ENCODE measurements at regions not wholly inside any gene's neighbourhood (a gene's known extent, or its start where the extent isn't known, plus 50 kb on each side); places are given as distances from the start of the nearest gene placed in this dataset.

DNA sequence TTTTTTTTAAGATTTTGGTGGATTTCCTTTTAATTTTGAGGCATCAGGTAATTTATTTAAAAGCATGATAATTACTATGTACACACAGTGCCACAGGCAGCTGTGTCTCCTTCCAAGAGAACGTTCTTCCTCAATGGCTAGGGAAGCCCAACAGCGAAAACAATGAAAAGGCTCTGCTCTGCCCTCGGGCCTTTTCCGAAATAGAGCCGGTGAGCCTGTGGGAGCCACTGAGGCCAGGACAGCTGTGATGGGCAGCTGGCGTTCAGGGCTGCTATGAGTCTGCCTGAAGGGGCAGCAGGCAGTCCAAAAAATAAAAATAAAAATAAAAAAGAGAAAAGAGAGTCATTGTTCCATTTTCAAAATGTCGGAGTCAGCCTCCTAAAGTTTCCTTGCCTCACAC lies 443.8 kb downstream of the KIF16B start:
- TF ChIP-seq, protein P1, sequence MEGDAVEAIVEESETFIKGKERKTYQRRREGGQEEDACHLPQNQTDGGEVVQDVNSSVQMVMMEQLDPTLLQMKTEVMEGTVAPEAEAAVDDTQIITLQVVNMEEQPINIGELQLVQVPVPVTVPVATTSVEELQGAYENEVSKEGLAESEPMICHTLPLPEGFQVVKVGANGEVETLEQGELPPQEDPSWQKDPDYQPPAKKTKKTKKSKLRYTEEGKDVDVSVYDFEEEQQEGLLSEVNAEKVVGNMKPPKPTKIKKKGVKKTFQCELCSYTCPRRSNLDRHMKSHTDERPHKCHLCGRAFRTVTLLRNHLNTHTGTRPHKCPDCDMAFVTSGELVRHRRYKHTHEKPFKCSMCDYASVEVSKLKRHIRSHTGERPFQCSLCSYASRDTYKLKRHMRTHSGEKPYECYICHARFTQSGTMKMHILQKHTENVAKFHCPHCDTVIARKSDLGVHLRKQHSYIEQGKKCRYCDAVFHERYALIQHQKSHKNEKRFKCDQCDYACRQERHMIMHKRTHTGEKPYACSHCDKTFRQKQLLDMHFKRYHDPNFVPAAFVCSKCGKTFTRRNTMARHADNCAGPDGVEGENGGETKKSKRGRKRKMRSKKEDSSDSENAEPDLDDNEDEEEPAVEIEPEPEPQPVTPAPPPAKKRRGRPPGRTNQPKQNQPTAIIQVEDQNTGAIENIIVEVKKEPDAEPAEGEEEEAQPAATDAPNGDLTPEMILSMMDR (IDR thresholded peaks at IDR 0.05; ENCODE audit: poor library complexity) = no peak
- TF ChIP-seq EZH2 (IDR thresholded peaks at IDR 0.05; ENCODE audit: borderline replicate concordance) (no peak), EZH2phosphoT487 (IDR thresholded peaks at IDR 0.05; ENCODE audit: low read depth, severe bottlenecking, unreplicated experiment) (no peak)
